Parathyroid adenoma (tissue), 2 donors: ENCODE measurements at regions not wholly inside any gene's neighbourhood (a gene's known extent, or its start where the extent isn't known, plus 50 kb on each side); places are given as distances from the start of the nearest gene placed in this dataset.

Source experiments
- H2AFZ ChIP-seq: fragments of 300-600 bp; sonication (generic); one replicate; pipeline ENCODE4 v1.7.0; 2017; ENCODE audit warnings: antibody characterized with exemption, mild to moderate bottlenecking
- H3K27ac ChIP-seq: fragments of 300-600 bp; sonication (generic); one replicate; pipeline ENCODE4 v1.7.0; 2017
- H3K27me3 ChIP-seq: fragments of 300-600 bp; sonication (generic); one replicate; pipeline ENCODE4 v1.7.0; 2017; ENCODE audit warnings: low read length; ENCODE audit not compliant: control insufficient read depth, insufficient read depth
- H3K36me3 ChIP-seq: fragments of 300-600 bp; sonication (generic); one replicate; pipeline ENCODE4 v1.7.0; 2017; ENCODE audit warnings: low read length; ENCODE audit not compliant: control insufficient read depth, insufficient read depth
- H3K4me1 ChIP-seq: fragments of 300-600 bp; sonication (generic); one replicate; pipeline ENCODE4 v1.7.0; 2017; ENCODE audit warnings: control low read depth
- H3K4me2 ChIP-seq: fragments of 300-600 bp; sonication (generic); one replicate; pipeline ENCODE4 v1.7.0; 2017; ENCODE audit warnings: low read length
- H3K4me3 ChIP-seq: fragments of 300-600 bp; sonication (generic); one replicate; pipeline ENCODE4 v1.7.0; 2017; ENCODE audit warnings: low read depth, low read length
- H3K79me2 ChIP-seq: fragments of 300-600 bp; sonication (generic); one replicate; pipeline ENCODE4 v1.7.0; 2017; ENCODE audit warnings: control low read depth
- H3K9ac ChIP-seq: fragments of 300-600 bp; sonication (generic); one replicate; pipeline ENCODE4 v1.7.0; 2017; ENCODE audit warnings: mild to moderate bottlenecking
- H3K9me3 ChIP-seq: fragments of 300-600 bp; sonication (generic); one replicate; pipeline ENCODE4 v1.7.0; 2017; ENCODE audit warnings: low read length; ENCODE audit not compliant: control insufficient read depth
- CTCF ChIP-seq: fragments of 300-600 bp; sonication (generic); IDR thresholded peaks from one replicate; pipeline ENCODE4 v1.7.0; 2017; ENCODE audit warnings: antibody characterized with exemption, mild to moderate bottlenecking
- donor health status: primary hyperparathyroidism.

DNA sequence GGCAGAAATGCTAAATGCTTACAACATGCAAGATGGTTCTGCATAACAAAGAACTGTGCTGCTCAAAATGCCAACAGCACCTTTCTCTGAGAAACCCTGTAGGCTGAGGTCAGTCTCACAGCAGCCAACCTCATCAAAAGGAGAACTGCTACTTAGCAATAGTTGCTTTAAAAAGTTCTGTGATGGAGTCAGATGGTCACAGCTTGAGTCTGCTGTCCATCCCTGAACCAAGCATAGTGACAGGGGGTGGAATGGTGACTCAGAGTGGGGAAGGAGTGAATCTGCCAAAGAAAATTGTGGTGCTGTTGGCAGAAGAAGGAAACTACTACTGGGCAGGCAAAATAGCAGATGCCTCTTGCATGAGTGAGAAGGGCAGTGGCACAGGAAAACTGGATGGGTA lies 106.0 kb upstream of the FAM78B start:
- Histone ChIP-seq H3K27ac (no peak overlapping the region), H3K36me3 (no peaks in the 10 kb centered on the region), H3K4me1 (no peaks in the 10 kb centered on the region), H3K9me3 (no peaks in the 10 kb centered on the region), H2AFZ (no peak overlapping the region), H3K27me3 (no peaks in the 10 kb centered on the region), H3K9ac (no peak overlapping the region), H3K4me2 (no peak overlapping the region), H3K79me2 (no peaks in the 10 kb centered on the region), H3K4me3 (no peak overlapping the region)
- no peak for TF ChIP-seq CTCF

DNA sequence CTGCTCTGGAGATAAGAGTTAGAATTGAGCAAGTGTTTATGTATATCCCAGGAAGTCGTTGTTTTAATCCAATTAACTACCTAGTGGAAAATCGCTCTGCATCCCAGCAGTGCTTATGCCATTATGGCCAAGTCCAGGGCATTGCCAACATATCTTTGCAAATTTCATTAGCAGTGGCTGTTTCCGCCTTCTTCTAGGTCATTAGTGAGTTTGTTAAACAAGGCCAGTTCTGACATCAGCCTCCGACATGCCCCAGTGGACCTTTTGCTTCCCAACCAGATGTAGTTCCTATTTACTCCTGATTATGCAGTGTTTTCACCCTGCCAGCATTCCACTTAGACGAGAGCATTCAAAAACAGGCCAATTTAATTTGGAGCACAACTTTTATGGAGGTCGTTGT lies 106.8 kb upstream of the FAM78B start:
- Histone ChIP-seq H3K4me3 (no peak overlapping the region), H3K27ac (no peak overlapping the region), H3K4me1 (no peaks in the 10 kb centered on the region), H3K9me3 (no peaks in the 10 kb centered on the region), H2AFZ (no peak overlapping the region), H3K9ac (no peak overlapping the region), H3K79me2 (no peaks in the 10 kb centered on the region), H3K36me3 (no peaks in the 10 kb centered on the region), H3K27me3 (no peaks in the 10 kb centered on the region), H3K4me2 (no peak overlapping the region)
- TF ChIP-seq CTCF, result no peak

DNA sequence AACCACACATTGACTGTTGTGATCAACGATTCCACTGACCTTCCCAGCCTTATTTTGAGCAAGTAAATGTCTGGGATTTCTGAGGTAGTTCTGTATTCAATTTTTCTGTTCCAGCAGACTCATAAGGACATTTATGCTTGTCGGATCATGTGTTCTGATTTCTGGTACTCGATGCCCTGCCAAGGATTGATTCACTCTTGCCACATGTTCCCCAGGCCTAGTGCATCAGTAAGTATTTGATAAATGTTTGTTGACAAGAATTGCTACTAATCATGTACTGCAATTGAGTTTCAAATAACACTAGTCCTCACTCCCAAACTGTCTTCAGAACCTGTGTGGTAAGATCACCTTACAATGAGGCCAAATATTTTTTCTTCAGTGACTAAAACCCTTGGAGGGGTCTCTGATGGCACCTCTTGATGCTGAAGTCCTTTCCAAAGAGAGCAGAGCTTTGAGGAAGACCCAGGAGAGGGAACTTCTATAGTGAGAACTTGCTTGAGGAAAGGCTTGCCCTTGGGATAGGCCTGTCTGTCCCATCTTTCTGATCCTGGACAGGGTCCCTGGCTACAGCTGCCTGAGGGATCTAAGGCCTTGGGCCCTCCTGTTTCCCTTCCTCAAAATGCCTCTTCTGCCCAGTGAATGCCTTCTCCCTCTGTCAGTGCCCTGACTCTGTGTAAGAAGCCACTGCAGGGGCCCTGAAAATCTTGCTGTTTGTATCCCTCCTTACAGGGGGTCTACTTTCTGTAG lies 115.8 kb upstream of the FAM78B start:
- Histone ChIP-seq H3K9ac (no peak overlapping the region), H3K4me1 (no peaks in the 10 kb centered on the region), H3K27me3 (no peaks in the 10 kb centered on the region), H3K9me3 (no peaks in the 10 kb centered on the region), H3K27ac (no peak overlapping the region), H3K4me3 (no peak overlapping the region), H3K79me2 (no peaks in the 10 kb centered on the region), H3K4me2 (no peak overlapping the region), H2AFZ (no peak overlapping the region), H3K36me3 (no peaks in the 10 kb centered on the region)
- TF ChIP-seq CTCF, result no peak

GRCh38 chr1:166283190-166283589 lies 116.4 kb upstream of the FAM78B start:
- H3K4me2 ChIP-seq, result no peak overlapping the region

More at GRCh38 chr1:166283190-166283589, 116.4 kb upstream of the FAM78B start:
- no peaks in the 10 kb centered on the region for H3K4me1 ChIP-seq
- H3K4me3 ChIP-seq, result no peak overlapping the region
- H2AFZ ChIP-seq, result no peak overlapping the region
- no peaks in the 10 kb centered on the region for H3K79me2 ChIP-seq
- no peaks in the 10 kb centered on the region for H3K27me3 ChIP-seq
- H3K9me3 ChIP-seq, result no peaks in the 10 kb centered on the region
- no peak for TF ChIP-seq CTCF
- no peak overlapping the region for H3K9ac ChIP-seq
- no peak overlapping the region for H3K27ac ChIP-seq
- H3K36me3 ChIP-seq, result no peaks in the 10 kb centered on the region
